HG03060 (cell line): ENCODE measurements at regions not wholly inside any gene's neighbourhood (a gene's known extent, or its start where the extent isn't known, plus 50 kb on each side); places are given as distances from the start of the nearest gene placed in this dataset.

Experiments used
- ATAC-seq: cut with Tn5 transposase; IDR thresholded peaks from one replicate; pipeline ENCODE4 v1.9.1; 2021; ENCODE audit warnings: low read depth, moderate number of reproducible peaks; ENCODE audit not compliant: unreplicated experiment

- no peak for ATAC-seq
These were observed 319.9 kb downstream of the EN1 start for GRCh38 chr2:118527571-118527970.

GRCh38 chr2:118525346-118525745 lies 322.1 kb downstream of the EN1 start:
- no peak for ATAC-seq

GRCh38 chr2:118524911-118525310 lies 322.5 kb downstream of the EN1 start:
- ATAC-seq = no peak

DNA sequence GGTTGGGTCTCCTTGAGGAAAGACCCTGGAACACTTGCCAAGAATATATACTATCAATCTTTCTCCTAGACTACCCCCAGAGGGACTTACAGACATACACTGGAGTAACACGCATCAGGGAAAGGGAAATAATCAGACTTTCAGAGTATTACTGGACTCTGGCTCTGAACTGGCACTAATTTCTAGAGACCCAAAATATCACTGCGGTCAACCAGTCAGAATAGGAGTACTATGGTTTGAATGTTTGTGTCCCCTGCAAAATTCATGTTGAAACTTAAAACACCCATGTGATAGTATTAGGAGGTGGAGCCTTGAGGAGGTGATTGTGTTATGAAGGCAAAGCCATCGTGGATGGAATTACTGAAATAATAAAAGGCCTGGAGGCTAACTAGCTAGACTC lies 323.7 kb downstream of the EN1 start:
- no peak for ATAC-seq

DNA sequence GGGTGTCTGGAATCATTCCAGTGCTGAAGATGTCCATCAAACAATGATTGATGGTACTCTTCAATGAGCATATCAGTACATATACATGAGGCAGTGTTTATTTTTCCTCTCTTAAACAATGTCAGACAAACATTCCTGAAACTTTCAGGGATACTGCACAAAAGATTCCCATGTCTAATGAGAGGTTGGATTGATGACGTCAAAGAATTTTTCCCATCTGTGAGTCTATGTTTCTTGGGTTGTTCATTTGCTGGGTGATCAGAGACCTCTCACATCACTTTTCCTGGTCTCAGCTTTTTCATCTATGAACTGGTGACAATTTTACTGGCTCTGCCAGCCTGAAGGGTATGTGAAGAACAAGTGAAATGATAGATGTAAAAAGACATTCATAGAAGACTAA lies 325.5 kb downstream of the EN1 start:
- no peak for ATAC-seq

- ATAC-seq = no peak
These were observed 326.2 kb downstream of the EN1 start for GRCh38 chr2:118521272-118521671.

GRCh38 chr2:118520246-118520645 lies 327.2 kb downstream of the EN1 start:
- no peak for ATAC-seq

- ATAC-seq = no peak
These were observed 327.9 kb downstream of the EN1 start for GRCh38 chr2:118519511-118519910.

- ATAC-seq = no peak
These were observed 336.6 kb downstream of the EN1 start for GRCh38 chr2:118510807-118511206.

- ATAC-seq = no peak
These were observed 338.0 kb downstream of the EN1 start for GRCh38 chr2:118509319-118510004.

DNA sequence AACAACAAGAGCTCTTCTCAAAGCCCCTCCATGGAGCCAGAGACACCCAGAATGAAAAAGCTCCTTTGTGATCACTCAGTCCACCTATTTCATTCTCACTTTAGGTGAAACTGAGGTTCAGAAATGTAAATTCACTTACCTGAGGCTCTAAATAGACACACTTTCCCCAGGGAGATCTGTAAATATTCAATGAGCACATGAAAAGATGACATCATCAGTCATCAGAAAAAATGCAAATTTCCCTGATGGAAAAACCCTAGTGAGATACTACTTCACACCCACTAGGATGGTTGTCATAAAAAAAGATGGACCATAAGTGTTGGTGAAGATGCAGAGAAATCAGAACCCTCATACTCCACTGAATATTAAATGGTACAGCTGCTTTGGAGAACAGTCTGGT lies 339.2 kb downstream of the EN1 start:
- ATAC-seq = no peak

- no peak for ATAC-seq
These were observed 342.0 kb downstream of the EN1 start for GRCh38 chr2:118505436-118505835.

GRCh38 chr2:118502106-118502505 lies 345.3 kb downstream of the EN1 start:
- no peak for ATAC-seq

GRCh38 chr2:118498943-118499342 lies 348.5 kb downstream of the EN1 start:
- ATAC-seq = no peak

- ATAC-seq = no peak
These were observed 350.4 kb downstream of the EN1 start for GRCh38 chr2:118496870-118497611.

DNA sequence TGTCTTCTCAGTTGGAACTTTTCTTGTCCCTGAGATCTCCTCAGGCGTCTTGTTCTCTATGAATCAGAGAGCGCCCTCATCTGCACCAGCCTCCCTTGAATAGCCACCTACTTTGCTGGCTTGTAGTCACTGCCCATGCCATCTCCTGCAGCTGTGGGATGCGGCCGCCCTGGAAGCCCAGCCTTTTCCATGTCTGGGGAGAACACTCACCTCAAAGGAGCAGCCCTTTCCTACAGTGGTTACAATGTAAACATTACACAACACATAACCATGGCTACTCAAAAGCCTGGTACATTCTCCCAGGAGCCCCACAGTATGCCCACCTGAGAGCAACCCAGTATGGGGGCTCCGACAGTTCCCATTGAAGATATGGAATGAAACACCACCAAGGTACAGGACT lies 351.0 kb downstream of the EN1 start:
- no peak for ATAC-seq

- no peak for ATAC-seq
These were observed 352.2 kb downstream of the EN1 start for GRCh38 chr2:118495290-118495689.

DNA sequence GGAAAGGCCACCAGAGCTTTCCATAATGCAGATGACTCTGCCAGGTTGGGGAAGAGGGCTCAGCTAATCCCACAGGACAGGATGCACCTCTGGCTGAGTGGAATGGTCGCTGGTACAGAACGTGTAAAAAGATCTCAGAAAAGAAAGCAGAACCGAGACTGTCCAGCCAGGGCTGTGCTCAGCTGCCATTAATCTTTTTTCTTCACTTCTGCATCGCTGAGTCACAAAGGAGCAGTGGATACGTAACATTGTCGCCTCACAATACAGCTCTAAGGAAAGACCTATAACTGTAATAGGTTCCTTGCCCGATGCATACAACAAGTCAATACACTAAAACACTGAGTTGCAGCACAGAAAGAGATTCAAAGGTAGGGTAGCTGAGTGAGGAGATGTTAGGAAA lies 354.2 kb downstream of the EN1 start:
- no peak for ATAC-seq

GRCh38 chr2:118492335-118492734 lies 355.1 kb downstream of the EN1 start:
- ATAC-seq = no peak

GRCh38 chr2:118490330-118490729 lies 357.1 kb downstream of the EN1 start:
- no peak for ATAC-seq

DNA sequence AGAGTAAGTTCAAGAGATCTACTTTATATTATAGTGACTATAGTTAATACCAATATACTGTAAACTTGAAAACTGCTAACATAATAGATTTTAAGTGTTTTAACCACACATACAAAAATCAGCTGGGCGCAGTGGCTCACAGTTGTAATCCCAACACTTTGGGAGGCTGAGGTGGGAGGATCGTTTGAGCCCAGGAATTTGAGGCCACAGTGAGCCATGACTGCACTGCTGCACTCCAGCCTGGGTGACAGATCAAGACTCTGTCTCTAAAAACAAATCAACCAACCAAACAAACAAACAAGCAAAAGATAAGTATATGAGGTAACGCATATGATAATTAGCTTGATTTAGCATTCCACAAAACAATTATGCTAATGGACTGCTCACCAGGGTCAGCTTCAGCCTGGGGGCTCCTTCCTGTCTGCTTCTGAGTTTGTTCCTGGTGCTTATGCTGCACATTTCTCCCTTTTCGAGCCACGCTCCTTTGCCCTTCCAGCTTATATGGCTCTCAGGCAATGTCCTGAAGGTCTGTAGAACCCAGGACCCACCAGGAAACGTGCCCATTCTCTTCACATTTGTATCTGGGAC lies 357.6 kb downstream of the EN1 start:
- ATAC-seq = no peak

GRCh38 chr2:118481299-118481698 lies 366.1 kb downstream of the EN1 start:
- ATAC-seq = no peak
